GM21360 (cell line): ENCODE measurements at regions not wholly inside any gene's neighbourhood (a gene's known extent, or its start where the extent isn't known, plus 50 kb on each side); places are given as distances from the start of the nearest gene placed in this dataset.
A peak's percentile ranks its signal among the peaks of the same experiment; 100 is the strongest.

Experiments
- ATAC-seq: cut with Tn5 transposase; IDR thresholded peaks from one replicate; pipeline ENCODE4 v1.9.1; 2021; ENCODE audit warnings: mild to moderate bottlenecking, moderate library complexity; ENCODE audit not compliant: unreplicated experiment

DNA sequence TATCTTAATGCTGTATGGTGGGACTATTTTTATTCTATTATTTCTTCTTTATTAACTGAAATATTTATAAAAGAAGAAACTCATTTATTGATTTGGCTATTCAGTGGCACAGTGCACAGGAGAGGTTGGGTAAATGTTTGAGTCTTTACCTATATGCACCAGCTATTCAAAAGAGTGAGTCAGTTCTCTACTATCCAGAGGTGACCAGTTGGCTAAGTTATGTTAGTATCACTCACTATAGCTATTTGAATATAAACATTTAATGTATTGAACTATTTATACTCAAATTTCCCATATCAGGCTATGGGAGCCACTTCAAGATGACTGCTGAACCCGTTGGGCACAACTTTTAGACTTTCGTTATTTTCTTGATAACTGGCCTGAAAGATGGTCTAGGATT is 106.1 kb upstream of the VEGFC start:
- no peak for ATAC-seq

- peak; percentile 97 for ATAC-seq
Observed at GRCh38 chr4:176902710-176903323, 110.1 kb upstream of the VEGFC start.

- no peak for ATAC-seq
Observed at GRCh38 chr4:176906709-176907108, 114.0 kb upstream of the VEGFC start.

GRCh38 chr4:176910646-176911045 is 117.9 kb upstream of the VEGFC start:
- ATAC-seq, result no peak

GRCh38 chr4:176919631-176920030 is 126.9 kb upstream of the VEGFC start:
- no peak for ATAC-seq

- no peak for ATAC-seq
Observed at GRCh38 chr4:176920694-176921093, 128.0 kb upstream of the VEGFC start.

DNA sequence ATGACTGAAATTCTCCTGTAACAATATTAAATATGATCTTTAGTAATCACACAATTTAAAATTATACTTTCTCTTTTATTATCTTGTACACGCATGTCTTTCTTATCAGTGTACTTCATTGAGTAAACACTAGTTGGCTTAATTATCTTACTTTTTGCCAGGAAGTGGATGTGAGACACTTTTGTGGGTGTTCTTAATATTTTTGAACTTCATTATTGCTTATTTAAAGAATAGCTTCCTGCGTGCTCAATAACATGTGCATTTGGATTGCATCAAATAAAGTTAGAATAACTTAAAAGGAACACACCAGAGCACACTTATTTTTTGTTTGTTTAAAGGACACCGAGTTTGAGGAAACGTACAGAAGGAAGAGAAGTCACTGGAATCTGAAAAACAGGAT is 128.5 kb upstream of the VEGFC start:
- no peak for ATAC-seq

- ATAC-seq, result no peak
Observed at GRCh38 chr4:176924238-176924637, 131.5 kb upstream of the VEGFC start.

DNA sequence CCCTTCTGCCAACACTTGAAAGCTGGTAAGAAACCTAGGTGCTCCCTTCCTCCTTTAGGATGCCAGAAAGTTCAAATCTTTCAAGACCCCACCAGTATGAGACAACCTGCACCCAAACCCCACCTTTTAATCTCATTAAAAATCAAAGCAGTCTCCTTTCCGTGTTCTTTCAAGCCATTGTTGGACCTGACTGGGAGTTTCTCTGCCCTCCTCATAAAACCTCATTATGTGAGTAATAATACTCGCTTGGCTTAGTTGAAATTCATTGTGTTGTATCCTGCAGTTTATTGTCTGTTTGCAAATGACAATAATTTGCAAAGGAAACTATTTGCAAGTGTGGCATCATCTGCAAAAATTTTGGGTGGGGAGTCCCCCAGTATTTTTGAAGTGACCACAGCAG is 133.2 kb upstream of the VEGFC start:
- ATAC-seq, result no peak

GRCh38 chr4:176927117-176927516 is 134.4 kb upstream of the VEGFC start:
- ATAC-seq, result no peak

DNA sequence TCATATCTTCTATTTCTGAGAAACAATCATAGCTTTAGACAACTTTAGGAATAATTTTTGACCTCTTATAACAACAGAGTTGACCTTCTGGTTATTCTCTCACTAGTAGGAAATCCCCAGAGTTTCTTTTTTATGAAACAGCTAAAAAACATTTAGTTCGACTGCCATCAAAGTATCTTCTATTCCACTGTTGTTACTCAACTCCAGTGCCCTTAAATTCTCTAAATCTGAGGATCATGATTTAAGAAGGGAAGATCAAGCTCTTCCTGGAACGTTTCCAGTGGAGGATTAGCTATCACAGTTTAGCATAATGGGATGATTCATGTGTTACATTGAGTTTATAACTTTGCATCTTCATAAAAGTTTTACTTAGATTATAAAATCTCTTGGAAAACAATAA is 134.9 kb upstream of the VEGFC start:
- no peak for ATAC-seq

GRCh38 chr4:176939445-176939844 is 146.7 kb upstream of the VEGFC start:
- ATAC-seq, result no peak

- no peak for ATAC-seq
Observed at GRCh38 chr4:176945334-176945733, 152.6 kb upstream of the VEGFC start.

- ATAC-seq, result no peak
Observed at GRCh38 chr4:176949029-176949428, 156.3 kb upstream of the VEGFC start.

GRCh38 chr4:176953021-176953420 is 160.3 kb upstream of the VEGFC start:
- no peak for ATAC-seq

GRCh38 chr4:176957353-176958118 is 164.8 kb upstream of the VEGFC start:
- ATAC-seq, result no peak

DNA sequence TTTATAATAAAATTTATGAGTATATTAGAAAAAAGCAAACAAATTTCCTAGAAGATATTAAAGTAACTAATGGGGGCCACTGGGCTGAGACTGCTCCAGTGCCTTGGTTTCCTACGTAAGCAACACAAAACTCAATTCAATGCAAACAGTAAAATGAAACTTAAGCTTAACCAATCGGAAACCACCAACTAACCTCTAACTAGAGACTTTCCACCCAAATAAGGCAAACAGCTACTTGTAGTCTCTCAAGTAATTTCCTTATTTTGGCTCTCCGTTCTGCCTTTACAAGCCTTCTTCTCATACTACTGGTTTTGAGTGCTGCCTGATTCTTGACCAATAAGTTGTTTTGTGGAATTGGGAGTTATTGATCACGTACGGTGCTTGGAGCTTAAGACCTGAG is 167.3 kb upstream of the VEGFC start:
- no peak for ATAC-seq

- no peak for ATAC-seq
Observed at GRCh38 chr4:176963121-176963520, 170.4 kb upstream of the VEGFC start.

DNA sequence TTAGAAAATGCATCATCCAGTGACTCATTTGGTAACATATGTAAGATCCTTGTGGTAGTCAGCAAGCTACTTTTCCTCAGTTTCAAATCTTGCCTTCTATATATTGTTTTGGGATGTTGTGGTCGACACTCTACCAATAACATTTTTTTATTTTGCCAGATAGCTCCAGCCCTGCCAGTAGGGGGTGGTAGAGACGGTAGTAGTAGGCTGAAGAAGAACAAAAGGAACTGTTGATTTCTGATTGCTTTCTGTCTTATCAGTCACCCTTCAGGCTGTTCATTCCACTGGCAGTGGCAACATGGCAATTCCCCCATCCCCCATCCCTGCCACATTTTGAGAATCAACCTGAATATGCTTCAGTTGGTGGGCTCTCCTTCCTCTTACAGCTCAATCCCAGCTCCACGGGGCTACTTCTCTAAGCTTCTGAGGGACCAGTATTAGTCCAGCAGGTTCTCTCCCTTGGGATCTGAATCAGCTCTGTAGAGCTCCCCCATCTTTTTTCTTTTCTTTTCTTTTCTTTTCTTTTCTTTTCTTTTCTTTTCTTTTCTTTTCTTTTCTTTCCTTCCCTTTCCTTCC is 171.5 kb upstream of the VEGFC start:
- ATAC-seq, result no peak

DNA sequence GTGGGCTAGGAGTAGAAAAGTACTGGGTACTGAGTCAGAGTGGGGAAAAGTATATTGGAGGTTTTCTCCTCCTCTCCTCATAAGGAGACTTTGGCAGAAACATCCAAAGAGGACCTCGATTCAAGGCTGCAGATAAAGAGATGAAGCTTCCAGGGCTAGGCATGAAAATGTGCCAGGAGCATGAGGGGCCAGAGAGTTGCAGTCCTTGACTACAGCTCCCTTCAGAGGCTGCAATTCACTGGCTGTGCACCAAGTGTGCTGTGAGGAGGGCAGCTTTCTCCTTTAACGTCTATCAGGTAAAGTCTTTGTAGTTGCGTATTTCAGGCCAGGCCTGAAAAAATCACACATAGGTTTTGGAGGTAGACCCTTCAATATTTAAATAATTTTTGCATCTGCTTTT is 174.9 kb upstream of the VEGFC start:
- ATAC-seq, result no peak

DNA sequence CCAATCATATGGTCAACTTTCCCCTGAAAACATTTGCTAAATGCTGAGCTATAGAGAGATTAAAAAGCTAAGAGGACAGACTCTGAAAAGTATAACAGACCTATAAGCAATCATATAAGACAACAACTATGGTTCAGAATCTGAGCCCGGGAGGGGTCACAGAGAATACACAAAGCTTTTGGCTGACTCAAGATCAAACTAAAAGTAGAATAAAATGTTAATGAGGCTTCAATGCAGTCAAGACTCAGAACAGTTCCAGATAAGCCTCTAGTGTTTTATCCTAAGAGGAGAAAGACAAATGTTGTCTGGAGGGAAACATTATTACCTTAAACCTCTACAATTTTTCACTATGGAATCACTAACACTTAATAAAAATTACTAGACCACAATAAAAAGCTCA is 175.4 kb upstream of the VEGFC start:
- no peak for ATAC-seq

DNA sequence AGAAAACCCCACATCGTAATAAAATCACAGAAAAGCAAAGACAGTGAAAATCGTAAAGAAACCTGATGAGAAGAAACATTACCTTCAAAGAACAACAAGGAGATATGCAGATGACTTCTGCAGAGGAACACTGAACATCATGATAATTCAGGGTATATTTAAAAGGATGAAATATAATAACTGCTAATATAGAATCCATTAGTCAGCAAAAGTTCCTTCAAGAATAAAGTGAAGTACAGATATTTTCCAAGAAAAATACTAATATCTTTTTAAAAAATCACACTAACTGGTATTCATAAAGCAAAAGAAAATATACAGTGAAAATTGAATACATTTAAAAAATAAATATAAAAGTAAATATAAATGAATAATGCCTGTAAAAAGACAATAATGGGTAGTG is 176.3 kb upstream of the VEGFC start:
- ATAC-seq, result no peak
